ENCODE measurements at regions not wholly inside any gene's neighbourhood (a gene's known extent, or its start where the extent isn't known, plus 50 kb on each side); places are given as distances from the start of the nearest gene placed in this dataset.

GRCh38 chr15:92232876-92233275 lies 160.8 kb upstream of the ST8SIA2 start:
- TF ChIP-seq CTCF (conservative IDR thresholded peaks at IDR 0.05 in 1 of 2, IDR thresholded peaks at IDR 0.05 in 1 of 2; ENCODE audit: extremely low read depth in 1 of 2, insufficient read depth in 1 of 2, low read depth in 1 of 2, low read length in 2 of 2) (no peak), EZH2 (IDR thresholded peaks at IDR 0.05; ENCODE audit: borderline replicate concordance, low read length) (no peak)

All from mammary epithelial cell (primary cell).